Choroid plexus epithelial cell (primary cell): ENCODE measurements at regions not wholly inside any gene's neighbourhood (a gene's known extent, or its start where the extent isn't known, plus 50 kb on each side); places are given as distances from the start of the nearest gene placed in this dataset.

Experiments used
- DNase-seq: peaks from one replicate; pipeline ENCODE4 v3.0.0-alpha.2; 2010; ENCODE audit warnings: low read depth
- H3K4me3 ChIP-seq: 2 replicates; pipeline ENCODE4 v1.5.1; 2011; ENCODE audit warnings: low read depth, mild to moderate bottlenecking, control low read depth, low read length, moderate library complexity
- CTCF ChIP-seq: conservative IDR thresholded peaks from 2 replicates; pipeline ENCODE4 v1.5.1; 2011; ENCODE audit warnings: low read depth, mild to moderate bottlenecking, control low read depth, inconsistent platforms, low read length, moderate library complexity

- no peak for TF ChIP-seq CTCF
- no peak overlapping the region for H3K4me3 ChIP-seq
- no peak for DNase-seq
Observed at GRCh38 chr5:153050496-153051179, 439.8 kb upstream of the GRIA1 start.

GRCh38 chr5:153066281-153066680 lies 424.2 kb upstream of the GRIA1 start:
- no peak overlapping the region for H3K4me3 ChIP-seq
- no peak for DNase-seq
- no peak for TF ChIP-seq CTCF

GRCh38 chr5:153067869-153068268 lies 422.6 kb upstream of the GRIA1 start:
- H3K4me3 ChIP-seq: no peak overlapping the region
- TF ChIP-seq CTCF: no peak
- no peak for DNase-seq

- DNase-seq: no peak
- H3K4me3 ChIP-seq: no peak overlapping the region
- no peak for TF ChIP-seq CTCF
Observed at GRCh38 chr5:153079396-153079795, 411.1 kb upstream of the GRIA1 start.

- no peak for TF ChIP-seq CTCF
- DNase-seq: no peak
- H3K4me3 ChIP-seq: no peak overlapping the region
Observed at GRCh38 chr5:153080940-153081339, 409.5 kb upstream of the GRIA1 start.

- DNase-seq: no peak
- TF ChIP-seq CTCF: no peak
- no peak overlapping the region for H3K4me3 ChIP-seq
Observed at GRCh38 chr5:153081385-153081784, 409.1 kb upstream of the GRIA1 start.

- no peak for TF ChIP-seq CTCF
- H3K4me3 ChIP-seq: no peak overlapping the region
- no peak for DNase-seq
Observed at GRCh38 chr5:153084511-153084910, 406.0 kb upstream of the GRIA1 start.
